ENCODE measurements at regions not wholly inside any gene's neighbourhood (a gene's known extent, or its start where the extent isn't known, plus 50 kb on each side); places are given as distances from the start of the nearest gene placed in this dataset.

DNA sequence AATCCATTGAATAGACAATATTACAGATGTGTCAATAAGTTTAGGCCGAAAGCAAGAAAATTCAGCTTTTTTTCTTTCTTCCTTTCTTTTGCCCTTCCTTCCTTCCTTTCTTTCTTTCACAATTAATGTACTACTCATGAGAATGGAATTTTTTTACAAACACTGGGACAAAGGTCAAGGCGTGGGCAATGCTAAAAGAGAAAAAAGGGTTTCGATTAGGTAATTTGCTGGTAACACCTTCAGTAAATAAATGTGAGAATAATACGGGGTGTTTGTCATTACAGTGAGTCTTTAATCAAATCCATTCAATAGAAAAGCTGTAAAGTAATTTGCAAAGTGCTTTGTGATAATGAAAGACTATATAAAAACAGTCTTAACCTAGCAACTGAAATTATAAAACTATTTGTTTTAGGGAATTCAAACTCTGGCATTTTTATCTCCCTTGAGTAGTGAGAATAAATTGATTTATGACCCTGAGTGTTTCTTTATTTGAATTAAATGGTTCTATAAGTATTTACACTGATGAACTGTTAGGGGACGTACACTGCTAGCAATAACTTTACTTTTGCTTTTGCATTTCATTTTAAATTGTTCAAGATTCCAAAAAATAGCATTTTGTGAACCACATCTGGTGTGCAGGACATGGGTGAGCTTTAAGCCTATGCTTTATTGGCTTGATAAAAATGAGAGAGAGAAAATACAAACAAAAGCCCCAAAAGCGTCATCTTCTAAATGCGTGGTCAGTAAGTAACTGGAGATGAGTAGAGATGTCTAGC is 104.2 kb upstream of the THRB start:
- H3K4me2 ChIP-seq (ENCODE audit: low read length), result peak overlapping the region; percentile 33

DNA sequence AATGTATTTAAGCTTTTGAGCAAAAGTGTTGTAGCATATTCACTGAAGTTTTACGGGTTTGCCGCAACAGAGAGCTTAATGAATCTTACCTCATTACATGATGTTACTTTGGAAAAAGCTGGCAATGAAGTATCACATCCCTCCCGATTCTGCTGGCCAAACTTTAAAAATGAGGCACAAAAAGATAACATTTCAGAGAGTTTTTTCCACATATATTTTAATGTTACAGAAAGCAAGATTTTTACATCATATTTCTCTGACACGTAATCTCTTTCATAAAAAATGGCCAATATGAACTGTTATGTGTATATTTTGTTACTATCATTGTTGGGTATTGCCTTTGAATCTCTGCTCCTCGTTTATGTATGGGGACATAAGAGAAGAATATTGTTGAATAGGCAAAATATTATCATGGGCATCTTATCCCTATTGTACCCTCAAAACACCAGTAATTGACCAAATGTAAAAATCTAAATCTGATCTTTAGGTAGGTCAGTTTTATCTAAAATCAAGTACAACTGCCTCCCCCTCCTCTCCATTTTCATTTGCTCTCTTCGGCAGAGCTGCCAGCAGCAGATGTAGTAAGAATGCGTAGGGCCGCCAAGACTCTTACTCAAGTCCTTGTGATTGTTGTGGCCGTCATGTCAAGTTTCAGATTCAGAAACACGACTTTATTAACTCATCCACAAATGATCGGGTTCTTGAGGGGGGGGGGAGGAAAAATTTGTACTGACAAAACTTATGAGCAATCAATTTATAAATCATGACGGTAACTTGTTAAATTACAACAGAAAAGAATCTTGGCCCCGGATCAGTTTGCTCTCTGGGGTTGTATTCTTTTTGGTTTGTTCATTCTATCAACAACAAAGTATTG is 106.7 kb upstream of the THRB start:
- H3K27me3 ChIP-seq (ENCODE audit: control insufficient read depth, insufficient read depth, low read length), result no peaks in the 10 kb centered on the region
- no peak overlapping the region for H3K9ac ChIP-seq (ENCODE audit: low read depth, low read length)
- no peak overlapping the region for H3K4me3 ChIP-seq (ENCODE audit: low read length)
- H3K4me2 ChIP-seq (ENCODE audit: low read length), result no peak overlapping the region
- peaks cover 13% of the 10 kb centered on the region for H3K4me1 ChIP-seq (ENCODE audit: control insufficient read depth, insufficient read depth, low read length)
- no peaks in the 10 kb centered on the region for H3K9me3 ChIP-seq (replicated peaks; ENCODE audit: low read length)
- no peaks in the 10 kb centered on the region for H3K36me3 ChIP-seq (ENCODE audit: insufficient read depth, low read length)

More for the DNA sequence above, 104.2 kb upstream of the THRB start:
- peaks cover 13% of the 10 kb centered on the region for H3K4me1 ChIP-seq (ENCODE audit: control insufficient read depth, insufficient read depth, low read length)
- H3K9me3 ChIP-seq (replicated peaks; ENCODE audit: low read length), result no peaks in the 10 kb centered on the region
- no peaks in the 10 kb centered on the region for H3K36me3 ChIP-seq (ENCODE audit: insufficient read depth, low read length)
- H3K9ac ChIP-seq (ENCODE audit: low read depth, low read length), result no peak overlapping the region
- H3K4me3 ChIP-seq (ENCODE audit: low read length), result no peak overlapping the region
- H3K27me3 ChIP-seq (ENCODE audit: control insufficient read depth, insufficient read depth, low read length), result no peaks in the 10 kb centered on the region

DNA sequence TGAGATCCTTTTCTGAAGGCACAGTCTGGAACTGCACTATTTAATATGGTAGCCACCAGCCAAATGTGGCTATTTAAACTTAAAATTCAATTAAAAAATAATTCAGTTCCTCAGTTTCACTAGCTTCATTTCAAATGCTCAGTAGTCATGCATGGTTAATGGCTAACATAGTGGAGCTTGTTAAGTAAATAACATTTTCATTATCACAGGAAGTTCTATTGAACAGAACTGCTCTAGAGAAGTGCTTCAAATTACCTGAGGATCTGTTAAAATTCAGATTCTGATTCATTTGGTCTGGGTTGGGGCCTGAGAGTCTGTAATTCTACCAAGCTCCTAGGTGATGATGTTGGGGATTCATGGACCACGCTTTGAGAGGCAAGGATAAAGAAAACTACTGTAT is 109.6 kb upstream of the THRB start:
- H3K4me1 ChIP-seq (ENCODE audit: control insufficient read depth, insufficient read depth, low read length), result peaks cover 2% of the 10 kb centered on the region

DNA sequence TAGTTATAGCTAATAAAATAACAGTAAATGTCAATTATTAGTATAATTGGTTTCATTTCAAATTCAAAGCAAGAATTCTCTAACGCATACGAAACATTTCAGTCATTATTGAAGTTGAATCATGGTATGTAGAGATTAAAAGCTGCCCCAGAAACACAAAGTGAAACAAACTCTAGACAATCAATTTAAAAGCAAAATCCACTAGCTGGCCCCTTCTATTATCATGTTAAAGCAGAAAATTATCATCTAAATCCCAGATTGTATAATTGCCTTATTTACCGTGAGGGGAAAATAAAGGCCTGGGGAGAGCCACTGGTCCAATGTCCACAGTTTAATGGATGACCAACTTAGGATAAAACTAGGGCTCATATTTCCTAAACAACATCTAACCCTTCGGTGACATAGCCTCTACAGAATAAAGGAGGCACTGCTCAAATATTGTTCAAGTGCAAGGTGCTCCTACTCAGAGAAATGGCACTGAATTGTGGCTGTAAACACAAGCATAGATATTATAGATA is 110.9 kb upstream of the THRB start:
- Histone ChIP-seq H3K4me3 (ENCODE audit: low read length) (no peak overlapping the region), H3K9ac (ENCODE audit: low read depth, low read length) (no peak overlapping the region), H3K27me3 (ENCODE audit: control insufficient read depth, insufficient read depth, low read length) (no peaks in the 10 kb centered on the region), H3K9me3 (replicated peaks; ENCODE audit: low read length) (no peaks in the 10 kb centered on the region), H3K4me1 (ENCODE audit: control insufficient read depth, insufficient read depth, low read length) (no peaks in the 10 kb centered on the region), H3K36me3 (ENCODE audit: insufficient read depth, low read length) (no peaks in the 10 kb centered on the region), H3K4me2 (ENCODE audit: low read length) (no peak overlapping the region)

More for the DNA sequence above, 109.6 kb upstream of the THRB start:
- Histone ChIP-seq H3K27me3 (ENCODE audit: control insufficient read depth, insufficient read depth, low read length) (no peaks in the 10 kb centered on the region), H3K4me3 (ENCODE audit: low read length) (no peak overlapping the region), H3K36me3 (ENCODE audit: insufficient read depth, low read length) (no peaks in the 10 kb centered on the region), H3K9me3 (replicated peaks; ENCODE audit: low read length) (no peaks in the 10 kb centered on the region), H3K4me2 (ENCODE audit: low read length) (no peak overlapping the region), H3K9ac (ENCODE audit: low read depth, low read length) (no peak overlapping the region)

DNA sequence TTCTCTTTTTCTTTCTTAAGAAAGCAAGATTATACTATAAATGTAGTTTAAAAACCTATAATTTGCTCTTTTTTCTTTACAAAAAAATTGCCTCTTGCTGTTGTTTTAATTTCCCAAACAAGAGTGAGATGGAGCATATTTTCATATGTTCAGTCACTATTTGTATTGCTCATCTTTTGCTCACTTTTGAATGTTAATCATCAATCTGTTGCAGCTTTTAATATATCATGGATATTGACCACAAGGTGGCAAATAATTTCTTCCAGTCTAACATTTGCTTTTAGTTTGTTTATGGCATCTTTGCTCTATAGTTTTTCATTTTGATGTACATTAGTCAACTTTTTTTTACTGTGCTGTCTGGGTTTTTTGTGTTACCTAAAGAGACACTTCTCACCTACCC is 112.6 kb upstream of the THRB start:
- no peaks in the 10 kb centered on the region for H3K4me1 ChIP-seq (ENCODE audit: control insufficient read depth, insufficient read depth, low read length)
- H3K9ac ChIP-seq (ENCODE audit: low read depth, low read length), result no peak overlapping the region
- no peak overlapping the region for H3K4me2 ChIP-seq (ENCODE audit: low read length)
- no peak overlapping the region for H3K4me3 ChIP-seq (ENCODE audit: low read length)
- H3K9me3 ChIP-seq (replicated peaks; ENCODE audit: low read length), result no peaks in the 10 kb centered on the region
- no peaks in the 10 kb centered on the region for H3K36me3 ChIP-seq (ENCODE audit: insufficient read depth, low read length)
- no peaks in the 10 kb centered on the region for H3K27me3 ChIP-seq (ENCODE audit: control insufficient read depth, insufficient read depth, low read length)

DNA sequence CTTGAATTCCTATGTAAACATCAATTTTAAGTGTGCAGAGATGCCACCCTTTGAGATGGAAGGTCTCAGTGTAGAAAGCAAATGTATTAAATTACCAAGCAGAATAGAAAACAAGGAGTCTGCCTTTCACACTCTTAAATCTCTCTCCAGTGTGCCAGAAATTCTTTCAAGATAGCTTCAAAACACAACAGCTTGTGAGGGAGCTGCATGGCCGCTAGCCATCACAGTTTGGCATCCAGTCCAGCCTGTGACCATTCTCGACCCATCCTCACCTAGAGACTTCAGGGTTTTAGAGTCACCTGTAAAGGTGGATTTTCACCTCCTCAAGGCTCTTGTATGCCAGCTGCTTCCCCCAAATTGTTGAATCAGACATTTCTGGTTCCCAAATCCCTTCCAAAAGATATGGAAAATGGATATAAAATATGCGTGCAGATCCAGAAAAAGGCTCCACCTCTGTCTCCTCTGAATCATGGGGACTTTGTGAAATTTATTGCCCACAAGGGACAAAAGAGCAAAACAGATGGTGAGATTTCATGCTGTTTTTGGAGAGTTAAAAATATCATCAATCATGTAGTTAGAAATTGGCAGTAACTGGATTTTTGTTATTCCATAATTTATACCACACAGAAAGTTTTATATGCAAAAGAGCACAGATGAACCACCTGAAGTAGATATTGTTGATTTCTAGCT is 114.2 kb upstream of the THRB start:
- no peak overlapping the region for H3K9ac ChIP-seq (ENCODE audit: low read depth, low read length)

DNA sequence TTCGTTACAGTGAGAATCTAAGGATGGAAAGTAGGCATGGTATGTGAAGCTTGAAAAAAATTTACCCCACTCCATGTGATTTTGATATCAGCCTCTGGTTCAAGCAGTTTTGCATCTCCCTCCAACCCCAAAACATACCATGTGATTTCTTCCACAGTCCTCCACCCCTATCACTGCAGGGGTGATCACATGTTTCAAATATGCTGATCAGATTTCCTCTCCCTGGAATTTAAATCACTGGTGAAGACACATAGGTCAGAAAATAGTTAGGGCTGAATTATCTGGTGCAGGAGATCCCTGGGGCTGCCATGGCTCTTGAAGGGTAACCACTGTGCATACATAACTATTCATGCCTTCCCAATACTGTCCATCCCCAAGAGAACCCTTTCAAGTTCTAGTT is 119.7 kb upstream of the THRB start:
- Histone ChIP-seq H3K9ac (ENCODE audit: low read depth, low read length) (no peak overlapping the region), H3K4me2 (ENCODE audit: low read length) (no peak overlapping the region), H3K36me3 (ENCODE audit: insufficient read depth, low read length) (no peaks in the 10 kb centered on the region)

More for the DNA sequence above, 114.2 kb upstream of the THRB start:
- Histone ChIP-seq H3K27me3 (ENCODE audit: control insufficient read depth, insufficient read depth, low read length) (no peaks in the 10 kb centered on the region), H3K4me1 (ENCODE audit: control insufficient read depth, insufficient read depth, low read length) (no peaks in the 10 kb centered on the region), H3K36me3 (ENCODE audit: insufficient read depth, low read length) (no peaks in the 10 kb centered on the region), H3K9me3 (replicated peaks; ENCODE audit: low read length) (no peaks in the 10 kb centered on the region), H3K4me3 (ENCODE audit: low read length) (no peak overlapping the region), H3K4me2 (ENCODE audit: low read length) (no peak overlapping the region)

DNA sequence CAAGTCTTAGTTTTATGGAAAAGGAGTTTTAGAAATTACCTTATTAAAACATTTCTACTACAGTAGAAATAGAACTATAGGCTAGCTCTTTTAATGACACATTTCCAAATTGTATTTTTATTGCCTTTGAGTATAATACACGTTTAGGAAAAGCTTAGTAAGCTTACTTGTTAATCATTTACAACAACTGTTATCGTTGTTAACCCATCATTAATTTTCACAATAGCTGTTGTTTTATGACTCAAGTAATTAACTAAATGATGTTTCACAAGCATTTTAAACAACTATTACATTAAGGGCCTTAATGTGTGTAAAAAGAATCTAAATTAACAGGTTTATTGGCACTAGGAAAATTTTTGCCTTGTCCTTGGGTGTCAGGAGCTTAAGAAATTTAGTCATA is 120.5 kb upstream of the THRB start:
- no peak overlapping the region for H3K9ac ChIP-seq (ENCODE audit: low read depth, low read length)
- no peaks in the 10 kb centered on the region for H3K9me3 ChIP-seq (replicated peaks; ENCODE audit: low read length)
- H3K4me1 ChIP-seq (ENCODE audit: control insufficient read depth, insufficient read depth, low read length), result no peaks in the 10 kb centered on the region
- no peak overlapping the region for H3K4me3 ChIP-seq (ENCODE audit: low read length)
- no peak overlapping the region for H3K4me2 ChIP-seq (ENCODE audit: low read length)
- no peaks in the 10 kb centered on the region for H3K36me3 ChIP-seq (ENCODE audit: insufficient read depth, low read length)
- H3K27me3 ChIP-seq (ENCODE audit: control insufficient read depth, insufficient read depth, low read length), result no peaks in the 10 kb centered on the region

More for the DNA sequence above, 119.7 kb upstream of the THRB start:
- Histone ChIP-seq H3K9me3 (replicated peaks; ENCODE audit: low read length) (no peaks in the 10 kb centered on the region), H3K4me1 (ENCODE audit: control insufficient read depth, insufficient read depth, low read length) (no peaks in the 10 kb centered on the region), H3K4me3 (ENCODE audit: low read length) (no peak overlapping the region), H3K27me3 (ENCODE audit: control insufficient read depth, insufficient read depth, low read length) (no peaks in the 10 kb centered on the region)

DNA sequence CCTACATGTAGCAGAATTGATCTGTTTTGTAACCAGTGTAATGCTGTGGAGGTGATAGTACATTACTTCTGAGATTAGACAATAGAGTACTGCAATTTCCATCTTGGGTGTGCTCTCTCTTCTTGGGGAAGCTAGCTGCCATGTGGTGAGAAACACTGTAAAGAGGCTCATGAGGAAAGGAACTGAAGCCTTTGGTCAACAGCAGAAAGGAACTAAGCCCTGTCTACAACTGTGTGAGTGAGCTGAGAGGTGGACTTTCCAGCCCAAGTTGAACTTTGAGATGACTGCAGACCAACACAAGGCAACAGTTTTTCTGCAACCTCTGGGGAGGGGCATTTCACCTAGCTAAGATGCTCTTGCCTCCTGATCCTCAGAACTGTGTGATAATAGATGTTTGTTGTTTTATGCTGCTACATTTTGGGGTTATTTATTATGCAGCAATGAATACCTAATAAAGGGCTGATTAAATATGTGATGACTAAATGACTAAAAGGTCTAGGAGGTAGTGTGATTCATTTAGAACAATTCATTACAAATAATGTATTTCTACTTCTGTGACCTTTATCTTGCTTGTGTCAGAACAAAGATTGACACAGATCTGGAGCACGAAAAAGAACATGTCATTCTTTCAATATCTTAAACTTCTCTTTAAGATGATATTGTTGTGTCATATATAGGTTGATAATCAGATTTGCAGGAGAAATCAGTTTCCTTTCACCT is 121.6 kb upstream of the THRB start:
- no peak overlapping the region for H3K4me3 ChIP-seq (ENCODE audit: low read length)
- H3K9ac ChIP-seq (ENCODE audit: low read depth, low read length), result no peak overlapping the region

DNA sequence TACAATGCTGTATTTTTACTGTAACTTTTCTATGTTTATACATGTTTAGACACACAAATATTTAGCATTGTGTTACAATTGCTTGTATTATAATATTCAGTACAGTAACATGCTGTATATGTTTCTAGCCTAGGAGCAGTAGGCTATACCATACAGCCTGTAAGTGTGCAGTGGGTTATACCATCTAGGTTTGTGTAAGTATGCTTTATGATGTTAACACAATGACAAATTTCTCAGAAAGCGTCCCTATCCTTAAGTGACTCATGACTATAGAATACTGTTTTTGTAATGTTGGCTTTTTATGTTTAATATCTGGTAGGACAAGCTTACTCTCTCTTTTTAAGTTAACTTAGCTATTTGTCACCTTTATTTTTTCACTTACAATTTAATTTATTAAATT is 127.5 kb upstream of the THRB start:
- no peaks in the 10 kb centered on the region for H3K9me3 ChIP-seq (replicated peaks; ENCODE audit: low read length)
- H3K4me1 ChIP-seq (ENCODE audit: control insufficient read depth, insufficient read depth, low read length), result no peaks in the 10 kb centered on the region
- H3K27me3 ChIP-seq (ENCODE audit: control insufficient read depth, insufficient read depth, low read length), result no peaks in the 10 kb centered on the region
- no peaks in the 10 kb centered on the region for H3K36me3 ChIP-seq (ENCODE audit: insufficient read depth, low read length)
- H3K9ac ChIP-seq (ENCODE audit: low read depth, low read length), result no peak overlapping the region
- H3K4me3 ChIP-seq (ENCODE audit: low read length), result no peak overlapping the region
- no peak overlapping the region for H3K4me2 ChIP-seq (ENCODE audit: low read length)

More for the DNA sequence above, 121.6 kb upstream of the THRB start:
- no peak overlapping the region for H3K4me2 ChIP-seq (ENCODE audit: low read length)
- no peaks in the 10 kb centered on the region for H3K4me1 ChIP-seq (ENCODE audit: control insufficient read depth, insufficient read depth, low read length)
- H3K9me3 ChIP-seq (replicated peaks; ENCODE audit: low read length), result no peaks in the 10 kb centered on the region
- no peaks in the 10 kb centered on the region for H3K36me3 ChIP-seq (ENCODE audit: insufficient read depth, low read length)
- H3K27me3 ChIP-seq (ENCODE audit: control insufficient read depth, insufficient read depth, low read length), result no peaks in the 10 kb centered on the region
